Cardiac muscle cell (in vitro differentiated cells and primary cell): ENCODE measurements at regions not wholly inside any gene's neighbourhood (a gene's known extent, or its start where the extent isn't known, plus 50 kb on each side); places are given as distances from the start of the nearest gene placed in this dataset.
A peak's percentile ranks its signal among the peaks of the same experiment; 100 is the strongest.

Experiments
- DNase-seq, 2 donors: peaks; one replicate each; pipeline versions ENCODE4 v3.0.0 to v3.0.0-alpha.2; 2010 to 2017; ENCODE audit warnings: low read depth in 1 of 2, low spot score in 1 of 2
- H3K27ac ChIP-seq: fragments of 200-600 bp; sonication (generic); 2 replicates; pipeline ENCODE4 v1.5.1; 2016
- H3K27me3 ChIP-seq: fragments of 200-600 bp; sonication (generic); 2 replicates; pipeline ENCODE4 v1.6.0; 2016; ENCODE audit warnings: control low read depth
- H3K36me3 ChIP-seq: fragments of 200-600 bp; sonication (generic); 2 replicates; pipeline ENCODE4 v1.5.1; 2016; ENCODE audit warnings: control low read depth
- H3K4me1 ChIP-seq: fragments of 200-600 bp; sonication (generic); 2 replicates; pipeline ENCODE4 v1.8.1; 2017; ENCODE audit warnings: low read depth, mild to moderate bottlenecking, mixed run types
- H3K4me3 ChIP-seq: fragments of 200-600 bp; sonication (generic); 2 replicates; pipeline ENCODE4 v1.5.1; 2016; ENCODE audit warnings: mild to moderate bottlenecking
- H3K9me3 ChIP-seq: fragments of 200-600 bp; sonication (generic); 2 replicates; pipeline ENCODE4 v1.5.1; 2017; ENCODE audit warnings: low read depth, mild to moderate bottlenecking, control low read depth
- TF ChIP-seq, protein P1 (sequence below): IDR thresholded peaks from 2 replicates; pipeline ENCODE4 v1.5.1; 2012; ENCODE audit warnings: low read depth, mild to moderate bottlenecking, low read length

DNA sequence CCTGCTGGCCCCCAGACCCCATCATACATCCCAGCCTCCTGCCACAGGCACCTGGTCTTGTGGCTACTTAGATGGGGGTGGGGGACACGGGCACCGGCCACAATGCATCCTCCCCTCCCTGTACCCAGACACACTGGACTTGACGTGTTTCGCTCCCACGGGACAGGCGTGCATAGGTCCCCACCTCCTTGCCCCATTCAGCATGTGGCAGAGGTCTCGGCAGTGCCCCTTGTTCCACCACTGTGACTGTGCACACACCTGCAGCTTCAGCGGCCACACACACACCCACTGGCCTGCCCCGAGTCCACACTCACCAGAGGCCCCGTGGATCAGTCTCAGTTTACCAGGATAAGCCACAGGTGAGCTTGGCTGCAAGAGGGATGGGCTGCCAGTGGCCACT, 109.6 kb downstream of the ENGASE start:
- no peak overlapping the region for H3K4me3 ChIP-seq
- DNase-seq = no peak
- peaks cover 67% of the 10 kb centered on the region for H3K27me3 ChIP-seq
- no peaks in the 10 kb centered on the region for H3K36me3 ChIP-seq
- H3K9me3 ChIP-seq = no peaks in the 10 kb centered on the region
- no peak overlapping the region for H3K27ac ChIP-seq
- H3K4me1 ChIP-seq = no peaks in the 10 kb centered on the region
- TF ChIP-seq, protein P1, sequence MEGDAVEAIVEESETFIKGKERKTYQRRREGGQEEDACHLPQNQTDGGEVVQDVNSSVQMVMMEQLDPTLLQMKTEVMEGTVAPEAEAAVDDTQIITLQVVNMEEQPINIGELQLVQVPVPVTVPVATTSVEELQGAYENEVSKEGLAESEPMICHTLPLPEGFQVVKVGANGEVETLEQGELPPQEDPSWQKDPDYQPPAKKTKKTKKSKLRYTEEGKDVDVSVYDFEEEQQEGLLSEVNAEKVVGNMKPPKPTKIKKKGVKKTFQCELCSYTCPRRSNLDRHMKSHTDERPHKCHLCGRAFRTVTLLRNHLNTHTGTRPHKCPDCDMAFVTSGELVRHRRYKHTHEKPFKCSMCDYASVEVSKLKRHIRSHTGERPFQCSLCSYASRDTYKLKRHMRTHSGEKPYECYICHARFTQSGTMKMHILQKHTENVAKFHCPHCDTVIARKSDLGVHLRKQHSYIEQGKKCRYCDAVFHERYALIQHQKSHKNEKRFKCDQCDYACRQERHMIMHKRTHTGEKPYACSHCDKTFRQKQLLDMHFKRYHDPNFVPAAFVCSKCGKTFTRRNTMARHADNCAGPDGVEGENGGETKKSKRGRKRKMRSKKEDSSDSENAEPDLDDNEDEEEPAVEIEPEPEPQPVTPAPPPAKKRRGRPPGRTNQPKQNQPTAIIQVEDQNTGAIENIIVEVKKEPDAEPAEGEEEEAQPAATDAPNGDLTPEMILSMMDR = no peak

DNA sequence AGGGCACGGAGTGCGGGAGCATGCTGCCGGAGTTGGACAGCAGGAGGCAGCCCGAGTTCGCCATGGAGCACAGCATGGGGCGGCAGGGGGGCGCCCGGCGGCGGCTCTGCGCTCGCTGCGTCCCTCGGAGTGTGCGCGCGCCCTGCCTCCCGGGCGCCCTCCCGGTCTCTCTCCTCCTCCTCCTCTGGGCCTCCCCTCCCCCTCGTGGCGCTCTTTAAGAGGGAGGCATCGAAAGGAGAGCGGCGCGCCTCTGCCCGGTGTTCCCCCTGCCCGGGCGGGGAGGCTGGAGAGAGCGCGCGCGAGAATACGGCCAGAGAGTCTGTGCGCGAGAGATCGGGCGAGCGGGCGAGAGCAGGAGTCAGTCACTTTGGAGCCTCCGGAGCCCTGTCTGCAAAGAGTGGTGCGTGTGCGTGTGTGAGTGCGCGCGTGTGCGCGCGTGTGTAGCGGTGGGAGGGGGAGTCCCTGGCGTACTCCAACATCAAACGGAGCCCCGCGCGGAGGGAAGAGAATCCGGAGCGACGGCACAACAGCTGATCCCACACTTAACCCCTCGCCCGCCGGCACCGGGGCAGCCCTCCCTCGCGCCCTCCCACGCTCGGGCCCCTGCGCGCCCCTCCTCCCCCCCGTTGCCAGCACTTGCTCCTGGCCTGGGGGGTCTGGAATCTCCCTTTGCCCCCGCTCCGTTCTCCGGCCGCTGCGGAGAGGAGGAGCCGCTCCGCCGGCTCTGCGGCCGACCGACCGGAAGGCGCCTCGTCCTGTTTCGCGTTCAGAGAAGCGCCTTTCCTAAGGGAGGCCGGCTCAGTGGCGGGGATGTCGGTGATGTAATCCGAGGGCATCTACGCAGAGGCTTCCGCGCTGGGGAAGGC, 108.9 kb downstream of the ENGASE start:
- Histone ChIP-seq H3K4me3 (peak overlapping the region; percentile 64), H3K9me3 (no peaks in the 10 kb centered on the region), H3K36me3 (no peaks in the 10 kb centered on the region), H3K27ac (no peak overlapping the region), H3K27me3 (peaks cover 67% of the 10 kb centered on the region), H3K4me1 (no peaks in the 10 kb centered on the region)
- TF ChIP-seq, protein P1 = no peak
- DNase-seq = peak; percentile 25 to 74

GRCh38 chr17:79183043-79183292, 108.3 kb downstream of the ENGASE start:
- no peaks in the 10 kb centered on the region for H3K9me3 ChIP-seq
- TF ChIP-seq, protein P1 = no peak
- DNase-seq = no peak
- H3K36me3 ChIP-seq = no peaks in the 10 kb centered on the region
- H3K27ac ChIP-seq = no peak overlapping the region
- peak overlapping the region; percentile 64 for H3K4me3 ChIP-seq
- H3K27me3 ChIP-seq = peaks cover 67% of the 10 kb centered on the region
- H3K4me1 ChIP-seq = no peaks in the 10 kb centered on the region

DNA sequence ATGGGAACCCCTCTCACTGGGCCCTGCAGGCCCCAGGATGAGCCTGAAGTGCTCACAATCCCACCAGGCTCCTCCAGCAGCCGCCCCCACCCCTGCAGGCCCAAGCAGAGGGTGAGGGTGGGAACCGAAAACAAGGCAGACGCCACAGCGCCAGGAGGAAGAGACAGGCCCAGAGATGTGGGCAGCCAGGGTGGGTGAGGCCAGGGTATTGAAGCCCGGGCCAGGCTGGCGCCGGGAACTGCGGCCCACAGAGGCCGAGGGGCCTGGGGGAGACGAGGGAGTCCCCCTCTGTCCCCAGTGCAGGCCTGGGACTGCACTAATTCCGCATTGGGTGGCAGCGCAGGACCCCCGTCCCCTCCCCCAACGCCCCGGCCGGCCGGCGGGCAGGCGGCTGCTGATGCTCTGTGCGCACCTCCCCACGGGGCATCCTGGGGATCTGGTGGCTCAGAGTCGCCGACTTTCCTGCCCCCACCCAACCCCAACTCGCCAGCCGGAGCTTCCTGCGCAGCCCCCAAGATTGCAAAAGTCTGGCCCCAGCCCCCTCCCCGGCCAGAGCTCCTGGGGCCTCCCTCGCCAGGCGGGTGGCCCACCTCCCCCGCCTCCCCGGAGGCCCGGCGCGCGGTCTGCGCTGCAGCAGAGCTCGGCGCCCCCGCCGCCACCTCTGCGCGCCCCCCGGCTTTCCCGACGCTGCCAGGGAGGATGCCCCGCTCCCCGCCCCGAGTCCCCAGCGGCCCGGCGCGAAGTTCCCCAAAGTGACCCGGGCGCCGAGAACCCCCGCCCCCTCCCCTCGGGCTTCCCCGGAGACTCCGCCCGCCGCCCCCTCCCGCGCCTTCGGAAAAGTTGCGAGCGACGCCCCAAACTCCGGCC, 107.8 kb downstream of the ENGASE start:
- H3K27ac ChIP-seq = no peak overlapping the region
- H3K4me1 ChIP-seq = no peaks in the 10 kb centered on the region
- peaks cover 66% of the 10 kb centered on the region for H3K27me3 ChIP-seq
- no peak for DNase-seq
- TF ChIP-seq, protein P1 = no peak
- no peaks in the 10 kb centered on the region for H3K36me3 ChIP-seq
- no peak overlapping the region for H3K4me3 ChIP-seq
- H3K9me3 ChIP-seq = no peaks in the 10 kb centered on the region

DNA sequence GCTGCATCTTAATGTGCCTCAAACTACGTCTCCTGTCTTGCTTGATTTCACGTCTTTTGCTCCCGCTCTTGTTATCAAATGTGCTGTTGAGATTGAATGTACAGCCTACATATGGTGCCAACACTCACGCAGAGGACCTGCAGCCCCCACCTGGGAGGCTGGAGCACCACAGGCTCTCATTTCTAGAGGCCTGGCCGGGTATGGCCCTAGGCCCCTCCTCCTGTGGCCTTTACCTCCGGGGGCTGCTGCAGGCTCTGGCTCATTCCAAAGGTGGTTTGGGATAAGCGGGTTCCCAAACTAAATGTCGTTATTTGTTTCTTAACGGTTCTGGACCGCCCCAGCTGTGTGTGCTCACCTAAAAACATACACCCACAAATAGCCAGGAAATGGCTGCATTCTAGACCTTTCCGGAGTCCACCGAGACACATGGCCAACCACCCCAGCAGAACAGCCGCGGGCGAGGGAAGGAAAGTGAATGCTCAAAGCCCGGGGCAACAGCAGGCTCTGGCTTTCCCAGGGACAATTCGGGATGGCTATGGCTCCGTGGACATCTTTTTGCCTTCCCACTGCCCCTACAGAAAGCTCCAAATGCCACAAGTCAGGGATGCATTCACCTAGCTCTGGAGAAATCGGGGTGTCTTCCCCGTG, 105.9 kb downstream of the ENGASE start:
- Histone ChIP-seq H3K27me3 (peaks cover 47% of the 10 kb centered on the region), H3K36me3 (no peaks in the 10 kb centered on the region), H3K4me1 (no peaks in the 10 kb centered on the region), H3K4me3 (no peak overlapping the region), H3K27ac (no peak overlapping the region), H3K9me3 (no peaks in the 10 kb centered on the region)
- TF ChIP-seq, protein P1 = no peak
- DNase-seq = no peak
